HG03108 (cell line): ENCODE measurements at regions not wholly inside any gene's neighbourhood (a gene's known extent, or its start where the extent isn't known, plus 50 kb on each side); places are given as distances from the start of the nearest gene placed in this dataset.
"Not testable (repeated sequence)": the region's sequence is repeated elsewhere in the genome, so short reads cannot be mapped to it uniquely, and the experiment has no call there.

ENCODE experiments used
- ATAC-seq: cut with Tn5 transposase; IDR thresholded peaks from one replicate; pipeline ENCODE4 v1.9.1; 2021; ENCODE audit warnings: moderate library complexity; ENCODE audit not compliant: unreplicated experiment

- no peak for ATAC-seq
Measured at GRCh38 chr1:70667494-70668170, 256.6 kb downstream of the CTH start.

DNA sequence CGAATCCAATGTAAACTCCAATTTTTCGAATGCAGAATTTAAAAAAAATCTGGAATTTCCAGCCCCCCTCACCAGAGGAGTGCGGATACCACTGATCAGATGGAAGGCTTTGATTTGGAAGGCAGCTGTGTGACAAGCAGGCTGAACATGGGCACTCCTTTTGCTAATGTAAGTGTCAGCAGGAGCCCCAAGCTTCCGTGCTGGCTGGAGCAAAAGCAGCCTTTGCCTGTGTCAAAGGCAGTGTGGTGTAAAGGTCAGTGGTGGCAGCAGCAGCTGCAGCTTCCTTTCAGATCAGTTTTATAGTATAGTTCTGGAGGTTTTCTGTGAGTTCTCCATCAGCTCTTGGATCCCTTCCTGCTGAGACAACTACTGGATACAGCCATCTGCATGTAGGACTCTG lies 259.9 kb downstream of the CTH start:
- ATAC-seq: no peak

GRCh38 chr1:70672442-70672888 lies 261.4 kb downstream of the CTH start:
- no peak for ATAC-seq

GRCh38 chr1:70674941-70675685 lies 264.0 kb downstream of the CTH start:
- ATAC-seq: no peak

DNA sequence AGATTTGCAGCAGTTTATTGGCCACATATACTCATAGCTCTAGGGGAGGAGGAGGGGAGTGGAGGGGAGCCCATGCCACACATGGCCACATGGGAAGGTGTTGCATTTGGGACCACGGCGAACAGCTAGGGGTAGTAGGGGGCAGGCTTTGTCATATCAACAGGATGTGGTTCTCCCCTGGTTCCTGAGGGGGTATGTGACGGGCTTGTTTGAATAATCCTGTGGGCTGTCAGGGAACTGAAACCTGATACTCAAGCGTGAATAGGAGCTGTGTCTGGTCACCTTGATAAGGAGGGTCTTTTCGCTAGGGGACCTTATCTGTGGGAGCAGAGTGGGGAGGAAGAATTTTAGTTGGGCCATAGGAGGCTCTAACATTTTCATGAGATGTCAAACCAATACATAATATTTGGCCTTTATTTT lies 264.7 kb downstream of the CTH start:
- peak; percentile 76 for ATAC-seq

- ATAC-seq: peak; percentile 95
Measured at GRCh38 chr1:70685300-70686286, 274.5 kb downstream of the CTH start.

GRCh38 chr1:70688580-70688979 lies 277.5 kb downstream of the CTH start:
- ATAC-seq: no peak

DNA sequence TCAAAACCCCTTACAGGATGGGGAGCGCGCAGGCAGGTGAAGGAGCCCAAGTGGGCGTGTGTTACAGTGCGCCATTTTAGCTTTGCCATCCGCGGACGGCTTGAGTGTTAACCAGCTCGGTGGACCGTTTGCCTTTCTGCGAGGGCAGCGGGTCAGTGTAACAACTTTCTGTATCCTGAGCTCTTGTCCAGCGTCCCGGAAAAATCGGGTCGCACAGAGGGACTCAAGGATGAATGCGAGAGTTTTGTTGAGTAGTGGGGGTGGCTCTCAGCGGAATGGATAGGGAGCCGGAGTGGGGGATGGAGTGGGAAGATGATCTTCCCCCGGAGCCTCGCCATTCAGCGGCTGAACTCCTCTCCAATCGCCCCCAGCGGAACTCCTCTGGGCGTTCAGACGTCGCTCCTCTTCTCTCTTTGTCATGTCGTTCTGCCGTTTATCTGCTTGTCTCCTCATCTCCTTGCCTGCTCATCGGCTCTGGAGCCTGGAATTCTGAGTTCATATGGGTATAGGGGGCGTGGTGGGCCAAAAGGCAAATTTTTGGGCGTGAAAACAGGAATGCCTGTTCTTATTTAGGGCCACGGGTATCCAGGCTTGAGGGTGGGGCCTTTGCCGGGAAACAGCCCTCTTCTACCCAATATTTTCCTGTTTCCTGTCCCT lies 295.4 kb downstream of the CTH start:
- ATAC-seq: no peak

DNA sequence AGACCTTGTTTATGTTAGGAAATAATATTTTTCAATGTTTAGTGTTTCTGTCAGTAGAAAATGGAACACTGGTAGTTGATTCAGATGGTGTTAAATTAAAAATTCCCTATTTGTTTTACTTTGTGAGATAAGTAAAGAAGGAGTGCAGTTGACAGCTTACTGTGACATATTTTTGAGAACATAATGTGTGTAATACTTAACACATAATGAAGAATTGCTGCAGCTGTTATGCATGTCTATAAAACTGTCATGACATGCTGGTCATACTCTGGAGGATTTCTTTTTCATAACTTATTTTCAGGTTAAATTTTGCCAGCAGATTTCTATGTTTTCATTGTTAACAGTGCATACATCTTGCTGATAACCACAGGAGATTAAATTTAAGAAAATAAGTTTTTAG lies 296.1 kb downstream of the CTH start:
- ATAC-seq: no peak

DNA sequence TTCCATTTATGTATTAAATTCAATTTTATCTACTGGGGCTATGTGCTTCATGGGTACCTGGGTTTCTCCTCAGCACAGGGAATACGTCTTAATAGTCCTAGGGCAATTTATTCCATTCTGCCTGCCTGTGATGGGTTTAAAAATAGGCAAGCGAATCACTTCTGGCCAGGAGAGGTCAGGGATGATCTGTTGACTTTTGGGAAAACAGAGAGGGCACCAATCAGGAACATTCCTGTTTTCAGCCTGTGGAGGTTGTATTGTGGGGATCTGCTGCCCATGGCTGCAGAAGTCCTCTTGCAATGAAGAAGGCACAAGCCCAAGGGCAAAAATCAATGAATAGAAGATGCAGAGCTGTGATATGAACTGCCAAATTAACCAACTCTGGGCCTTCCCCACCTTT lies 303.1 kb downstream of the CTH start:
- ATAC-seq: no peak

- ATAC-seq: no peak
Measured at GRCh38 chr1:70717211-70717610, 306.1 kb downstream of the CTH start.

GRCh38 chr1:70717656-70718055 lies 306.6 kb downstream of the CTH start:
- no peak for ATAC-seq

DNA sequence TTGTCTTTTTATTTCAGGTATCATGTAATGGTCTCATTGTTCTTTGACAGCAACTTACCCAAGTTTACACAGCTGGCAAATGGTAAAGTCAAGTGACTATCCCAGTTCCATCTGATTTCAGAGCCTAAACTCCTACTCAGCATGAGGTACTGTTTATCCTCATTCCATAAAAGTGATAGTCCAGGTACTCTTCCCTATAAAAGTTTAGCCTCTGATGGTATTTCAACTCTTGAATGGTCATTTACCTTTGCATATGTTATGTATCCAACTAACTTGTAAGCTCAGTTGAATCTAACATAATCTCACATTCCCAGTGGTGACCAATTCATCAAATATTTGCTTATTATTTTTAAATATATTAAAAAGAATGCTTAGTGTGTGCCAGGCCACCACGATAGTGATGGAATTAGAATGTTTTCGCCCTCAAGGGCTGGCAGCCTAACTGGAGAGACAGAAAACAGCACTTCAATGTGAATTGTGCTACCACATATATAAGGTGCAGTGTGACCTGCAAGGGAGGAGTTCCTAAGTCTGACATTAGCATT lies 307.1 kb downstream of the CTH start:
- no peak for ATAC-seq

GRCh38 chr1:70719154-70719553 lies 308.1 kb downstream of the CTH start:
- ATAC-seq: no peak

- ATAC-seq: no peak
Measured at GRCh38 chr1:70720109-70720508, 309.0 kb downstream of the CTH start.

- ATAC-seq: no peak
Measured at GRCh38 chr1:70720521-70720920, 309.5 kb downstream of the CTH start.

- no peak for ATAC-seq
Measured at GRCh38 chr1:70727886-70728489, 316.9 kb downstream of the CTH start.

- not testable (repeated sequence) for ATAC-seq
Measured at GRCh38 chr1:70736518-70736917, 311.1 kb downstream of the PTGER3 start.

- ATAC-seq: no peak
Measured at GRCh38 chr1:70737125-70737524, 310.5 kb downstream of the PTGER3 start.

DNA sequence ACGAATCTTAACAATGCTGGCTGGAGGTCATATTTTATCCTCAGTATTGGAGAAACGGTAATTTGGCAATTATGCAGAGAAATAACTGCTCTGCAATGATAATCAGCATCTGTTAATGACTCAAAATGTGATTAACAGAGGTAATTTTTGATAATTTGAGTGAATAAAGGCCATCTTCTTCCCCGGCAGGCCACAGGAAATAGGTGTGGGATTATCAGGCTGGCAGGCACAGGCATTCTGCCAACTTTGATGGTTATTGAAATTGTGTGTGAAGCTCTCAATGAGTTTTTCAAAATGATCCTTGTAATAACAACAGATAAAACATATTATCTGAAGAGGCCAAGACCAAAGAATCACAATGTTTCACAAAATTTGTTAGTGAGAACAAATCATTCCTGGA lies 309.0 kb downstream of the PTGER3 start:
- no peak for ATAC-seq
